IMR-90 (cell line): ENCODE measurements at regions not wholly inside any gene's neighbourhood (a gene's known extent, or its start where the extent isn't known, plus 50 kb on each side); places are given as distances from the start of the nearest gene placed in this dataset.

Experiments used
- ATAC-seq: fragments of 200-7000 bp; cut with Tn5 transposase; 2 replicates; pipeline ENCODE4 v1.9.1; 2020; ENCODE audit warnings: low read depth, mild to moderate bottlenecking, moderate library complexity
- BruUV-seq: library from RNA; stranded (reverse); fragments of 400-500 nt; replicated peaks from 2 replicates; lab custom pipeline; 2021; lab: Mats Ljungman, UMichigan
- CTCF ChIA-PET: fragments of 300-600 bp; formaldehyde crosslinking; extraction: SDS; loops from one replicate; lab custom pipeline; 2021; ENCODE audit warnings: antibody characterized with exemption; lab: Yijun Ruan, JAX
- POLR2A ChIA-PET: fragments of 300-600 bp; sonication (Branson Sonifier 250); formaldehyde crosslinking; loops from one replicate; lab custom pipeline; 2022; ENCODE audit warnings: antibody characterized with exemption; ENCODE audit not compliant: unreplicated experiment; lab: Charles Lee
- DNase-seq: peaks from one replicate; pipeline ENCODE4 v3.0.0; 2013
- H2AFZ ChIP-seq: replicated peaks from 2 replicates; pipeline ENCODE3; 2013; ENCODE audit warnings: low read length, mild to moderate bottlenecking; ENCODE audit not compliant: poor library complexity
- H2AK5ac ChIP-seq: 2 replicates; pipeline ENCODE4 v1.6.1; 2013; ENCODE audit warnings: low read depth, low read length, inconsistent platforms
- H2AK9ac ChIP-seq: replicated peaks from 2 replicates; pipeline ENCODE3; 2013; ENCODE audit warnings: mild to moderate bottlenecking, low read depth, low read length, moderate library complexity; ENCODE audit not compliant: poor library complexity
- H2BK120ac ChIP-seq: 2 replicates; pipeline ENCODE4 v1.6.1; 2013; ENCODE audit warnings: low read depth, low read length, inconsistent platforms
- H2BK15ac ChIP-seq: 3 replicates; pipeline ENCODE4 v1.6.1; 2013; ENCODE audit warnings: low read depth, low read length, inconsistent platforms
- H2BK20ac ChIP-seq: 2 replicates; pipeline ENCODE4 v1.6.1; 2013; ENCODE audit warnings: low read depth, mild to moderate bottlenecking, inconsistent platforms, low read length, moderate library complexity
- H2BK5ac ChIP-seq: 2 replicates; pipeline ENCODE4 v1.6.1; 2013; ENCODE audit warnings: mild to moderate bottlenecking, low read depth, low read length, inconsistent platforms; ENCODE audit not compliant: poor library complexity, severe bottlenecking
- H3K14ac ChIP-seq: replicated peaks from 2 replicates; pipeline ENCODE4 v1.6.1; 2013; ENCODE audit warnings: low read depth, low read length, inconsistent platforms
- H3K18ac ChIP-seq: 2 replicates; pipeline ENCODE4 v1.6.1; 2013; ENCODE audit warnings: low read depth, low read length, control low read depth
- H3K23ac ChIP-seq: 2 replicates; pipeline ENCODE4 v1.6.1; 2013; ENCODE audit warnings: low read depth, low read length, inconsistent platforms
- H3K27ac ChIP-seq: 2 replicates; pipeline ENCODE4 v1.5.1; 2013; ENCODE audit warnings: mild to moderate bottlenecking, control low read depth, low read length; ENCODE audit not compliant: insufficient read depth
- H3K27me3 ChIP-seq: 2 replicates; pipeline ENCODE4 v1.6.1; 2013; ENCODE audit warnings: low read length; ENCODE audit not compliant: control insufficient read depth, insufficient read depth
- H3K36me3 ChIP-seq: 2 replicates; pipeline ENCODE4 v1.6.1; 2013; ENCODE audit warnings: low read length, mixed read lengths; ENCODE audit not compliant: control insufficient read depth, insufficient read depth
- H3K4ac ChIP-seq: 2 replicates; pipeline ENCODE4 v1.6.1; 2013; ENCODE audit warnings: low read depth, low read length, inconsistent platforms
- H3K4me1 ChIP-seq: 2 replicates; pipeline ENCODE4 v1.6.1; 2013; ENCODE audit warnings: low read length, mixed read lengths; ENCODE audit not compliant: control insufficient read depth, insufficient read depth
- H3K4me2 ChIP-seq: 2 replicates; pipeline ENCODE4 v1.6.1; 2013; ENCODE audit warnings: low read depth, mild to moderate bottlenecking, control low read depth, low read length, moderate library complexity
- H3K4me3 ChIP-seq: 2 replicates; pipeline ENCODE4 v1.5.1; 2013; ENCODE audit warnings: low read depth, mild to moderate bottlenecking, control low read depth, low read length, moderate library complexity; ENCODE audit not compliant: insufficient read depth
- H3K56ac ChIP-seq: 2 replicates; pipeline ENCODE4 v1.6.1; 2013; ENCODE audit warnings: low read length, inconsistent platforms; ENCODE audit not compliant: insufficient read depth; ENCODE audit errors: extremely low read depth
- H3K79me1 ChIP-seq, 2 experiments: 2 replicates each; pipeline ENCODE4 v1.6.1; 2013; ENCODE audit warnings: low read length in 2 of 2, inconsistent platforms in 1 of 2, low read depth in 1 of 2
- H3K9ac ChIP-seq: 2 replicates; pipeline ENCODE4 v1.6.1; 2013; ENCODE audit warnings: low read depth, low read length, control low read depth
- H3K9me1 ChIP-seq: 2 replicates; pipeline ENCODE4 v1.6.1; 2013; ENCODE audit warnings: low read length, inconsistent platforms; ENCODE audit not compliant: insufficient read depth
- H3K9me3 ChIP-seq: 2 replicates; pipeline ENCODE4 v1.6.1; 2013; ENCODE audit warnings: low read length; ENCODE audit not compliant: control insufficient read depth, insufficient read depth
- H4K20me1 ChIP-seq: 2 replicates; pipeline ENCODE4 v1.6.1; 2013; ENCODE audit warnings: low read length, inconsistent platforms; ENCODE audit not compliant: insufficient read depth
- H4K5ac ChIP-seq: 2 replicates; pipeline ENCODE4 v1.6.1; 2013; ENCODE audit warnings: mild to moderate bottlenecking, low read depth, low read length, control low read depth
- H4K8ac ChIP-seq, 2 experiments: 2 replicates each; pipeline ENCODE4 v1.6.1; 2013; ENCODE audit warnings: low read depth in 2 of 2, low read length in 2 of 2, control low read depth in 1 of 2, inconsistent platforms in 1 of 2
- H4K91ac ChIP-seq: 2 replicates; pipeline ENCODE4 v1.6.1; 2013; ENCODE audit warnings: low read depth, low read length, inconsistent platforms; ENCODE audit not compliant: insufficient read depth
- CEBPB ChIP-seq: IDR thresholded peaks from 2 replicates; pipeline ENCODE4 v1.6.1; 2012; ENCODE audit warnings: low read depth, low read length, improper control_type of control experiment
- CHD1 ChIP-seq: IDR thresholded peaks from 2 replicates; pipeline ENCODE4 v1.6.1; 2012; ENCODE audit warnings: low read depth, low read length, improper control_type of control experiment
- MAZ ChIP-seq: IDR thresholded peaks from 2 replicates; pipeline ENCODE4 v1.6.1; 2012; ENCODE audit warnings: low read depth, mild to moderate bottlenecking, low read length, improper control_type of control experiment, moderate library complexity, borderline replicate concordance
- NFE2L2 ChIP-seq: fragments of 150-350 bp; IDR thresholded peaks from 2 replicates; pipeline ENCODE4 v1.6.1; 2016; ENCODE audit warnings: low read depth, mild to moderate bottlenecking, low read length
- POLR2A ChIP-seq: IDR thresholded peaks from 2 replicates; pipeline ENCODE4 v1.6.1; 2012; ENCODE audit warnings: mild to moderate bottlenecking, low read depth, low read length
- SMC3 ChIP-seq: fragments of 150-350 bp; IDR thresholded peaks from 2 replicates; pipeline ENCODE4 v1.6.1; 2016; ENCODE audit warnings: low read depth, mild to moderate bottlenecking, antibody characterized with exemption, low read length, moderate library complexity
- dilution Hi-C: fragments of 300-500 bp; cut with HindIII; formaldehyde crosslinking; loops from one replicate; pipeline ENCODE4 v1.14.3; 2018; ENCODE audit warnings: low sequenced_read_pairs; ENCODE audit not compliant: unreplicated experiment
- in situ Hi-C: fragments of 300-500 bp; cut with MboI; formaldehyde crosslinking; loops from 3 replicates; pipeline ENCODE4 v1.14.3; 2019; ENCODE audit warnings: low sequenced_read_pairs, inconsistent platforms, mixed read lengths
- intact Hi-C: fragments of 100-400 bp; cut with micrococcal nuclease; formaldehyde crosslinking; loops from 2 replicates; pipeline ENCODE4 v1.10.0; 2022

DNA sequence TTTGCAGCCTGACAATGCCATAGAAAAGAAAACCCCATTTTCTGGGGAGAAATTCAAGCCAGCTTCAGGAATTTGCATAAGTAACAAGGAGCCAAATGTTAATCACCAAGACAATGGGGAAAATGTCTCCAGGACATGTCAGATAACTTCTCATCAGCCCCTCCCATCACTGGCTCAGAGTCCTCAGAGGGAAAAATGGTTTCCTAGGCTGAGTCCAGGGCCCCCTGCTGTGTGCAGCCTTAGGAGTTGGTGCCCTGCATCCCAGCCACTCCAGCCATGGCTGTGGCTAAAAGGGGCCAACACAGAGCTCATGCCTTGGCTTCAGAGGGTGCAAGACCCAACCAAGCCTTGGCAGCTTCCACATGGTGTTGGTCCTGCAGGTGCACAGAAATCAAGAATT, 63.7 kb upstream of the FANCL start:
- no peak overlapping the region for H2AK9ac ChIP-seq
- ChIA-PET POLR2A (no interaction called here), CTCF (no interaction called here)
- no peak overlapping the region for H3K23ac ChIP-seq
- H3K18ac ChIP-seq = no peak overlapping the region
- TF ChIP-seq NFE2L2 (no peak), MAZ (no peak), CEBPB (no peak), SMC3 (no peak), CHD1 (no peak), POLR2A (no peak)
- H3K4me2 ChIP-seq = no peak overlapping the region
- no peaks in the 10 kb centered on the region for H3K27me3 ChIP-seq
- no peak overlapping the region for H2AFZ ChIP-seq
- H4K8ac ChIP-seq = no peak overlapping the region
- H2BK5ac ChIP-seq = no peak overlapping the region
- no peak overlapping the region for H4K5ac ChIP-seq
- in situ Hi-C loops (no loop called here), dilution Hi-C loops (no loop called here), intact Hi-C loops (no loop called here)
- no peaks in the 10 kb centered on the region for H3K4me1 ChIP-seq
- no peak overlapping the region for H4K91ac ChIP-seq
- no peaks in the 10 kb centered on the region for H3K9me3 ChIP-seq
- H2BK120ac ChIP-seq = no peak overlapping the region
- no peak overlapping the region for H3K4me3 ChIP-seq
- no peak for ATAC-seq
- H3K14ac ChIP-seq = no peak overlapping the region
- no peak overlapping the region for H2BK20ac ChIP-seq
- H4K20me1 ChIP-seq = no peaks in the 10 kb centered on the region
- no peaks in the 10 kb centered on the region for H3K9me1 ChIP-seq
- no peak overlapping the region for H3K56ac ChIP-seq
- no peak for DNase-seq
- H2BK15ac ChIP-seq = no peak overlapping the region
- H2AK5ac ChIP-seq = no peak overlapping the region
- H3K9ac ChIP-seq = no peak overlapping the region
- BruUV-seq = no TSS peak
- H3K79me1 ChIP-seq = no peaks in the 10 kb centered on the region
- H3K27ac ChIP-seq = no peak overlapping the region
- H3K4ac ChIP-seq = no peak overlapping the region
- no peaks in the 10 kb centered on the region for H3K36me3 ChIP-seq
